ENCODE measurements at regions not wholly inside any gene's neighbourhood (a gene's known extent, or its start where the extent isn't known, plus 50 kb on each side); places are given as distances from the start of the nearest gene placed in this dataset.

DNA sequence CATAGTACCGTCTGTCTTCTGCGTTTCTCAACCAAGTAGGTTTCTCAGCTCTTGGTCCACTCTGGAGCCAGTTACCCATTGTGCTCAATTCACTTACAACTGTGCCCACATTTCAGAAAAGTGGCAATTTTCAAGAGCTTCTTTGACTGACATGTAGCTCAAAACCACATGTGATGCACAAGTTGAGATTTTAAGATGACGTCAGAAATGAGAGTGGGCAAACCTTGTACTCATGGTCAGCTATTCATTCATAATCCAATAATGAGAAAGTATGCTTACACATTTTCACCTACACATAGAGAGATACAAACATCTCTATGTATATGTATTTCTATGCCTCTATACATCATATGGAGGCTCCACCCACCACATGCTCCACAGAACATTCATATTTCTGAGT lies 487.2 kb upstream of the AKR1E2 start:
- Mint-ChIP-seq H3K4me1 (ENCODE audit: low read depth) (peaks cover 14% of the 10 kb centered on the region), H3K27ac (no peak overlapping the region), H3K36me3 (ENCODE audit: low read depth) (peaks cover 6% of the 10 kb centered on the region; the same call in 1 of the 2 replicates), H3K27me3 (ENCODE audit: insufficient read depth) (no peaks in the 10 kb centered on the region), H3K9me3 (no peaks in the 10 kb centered on the region), H3K4me3 (no peak overlapping the region)
- DNase-seq = no peak
- no peak for TF ChIP-seq CTCF (IDR thresholded peaks at IDR 0.05)

DNA sequence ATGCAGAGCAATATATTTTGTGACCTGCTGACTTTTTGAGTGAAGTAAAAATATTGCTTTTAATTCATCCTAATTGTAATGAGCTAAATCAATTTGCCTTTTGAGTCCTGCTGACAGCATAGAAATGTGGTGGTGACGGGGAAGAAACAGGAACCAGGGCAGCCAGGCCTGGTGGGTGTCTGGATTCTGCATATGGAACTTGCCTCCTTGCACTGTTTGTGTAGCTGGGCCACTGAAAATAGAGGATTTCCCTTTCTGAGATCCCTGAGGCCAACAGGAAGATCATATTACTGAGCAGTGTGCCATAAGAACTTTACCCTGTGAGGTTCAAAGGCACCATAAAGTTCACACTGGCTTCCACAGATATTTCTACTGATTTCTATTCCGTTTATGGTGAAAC lies 488.4 kb upstream of the AKR1E2 start:
- Mint-ChIP-seq H3K27me3 (ENCODE audit: insufficient read depth) (no peaks in the 10 kb centered on the region), H3K27ac (no peak overlapping the region), H3K4me1 (ENCODE audit: low read depth) (peaks cover 5% of the 10 kb centered on the region; the same call in 1 of the 2 replicates), H3K36me3 (ENCODE audit: low read depth) (peaks cover 6% of the 10 kb centered on the region; the same call in 1 of the 2 replicates), H3K9me3 (no peaks in the 10 kb centered on the region), H3K4me3 (no peak overlapping the region)
- no peak for DNase-seq
- TF ChIP-seq CTCF (IDR thresholded peaks at IDR 0.05) = no peak

DNA sequence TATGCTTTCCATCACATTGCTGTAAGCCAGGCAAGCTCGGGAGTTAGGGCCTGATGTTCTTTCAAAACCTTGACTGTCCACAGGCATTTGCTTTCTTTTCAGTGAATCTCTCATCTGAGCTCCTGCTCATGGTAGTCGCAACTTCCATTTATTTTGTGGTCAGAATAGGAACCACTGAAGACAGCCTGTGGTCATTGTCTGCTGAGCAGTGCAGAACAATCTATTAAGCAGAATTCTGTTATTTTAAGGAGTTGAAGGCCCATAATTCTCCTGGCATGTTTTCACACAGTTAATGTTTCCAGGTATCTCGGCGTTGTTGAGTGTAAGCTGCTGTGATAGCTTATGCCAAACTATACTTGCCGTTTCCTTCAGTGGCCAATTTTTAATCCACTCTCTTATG lies 491.1 kb upstream of the AKR1E2 start:
- Mint-ChIP-seq H3K27ac (no peak overlapping the region), H3K4me1 (ENCODE audit: low read depth) (no peaks in the 10 kb centered on the region), H3K27me3 (ENCODE audit: insufficient read depth) (no peaks in the 10 kb centered on the region), H3K36me3 (ENCODE audit: low read depth) (no peaks in the 10 kb centered on the region), H3K9me3 (no peaks in the 10 kb centered on the region), H3K4me3 (no peak overlapping the region)
- TF ChIP-seq CTCF (IDR thresholded peaks at IDR 0.05) = no peak
- no peak for DNase-seq

DNA sequence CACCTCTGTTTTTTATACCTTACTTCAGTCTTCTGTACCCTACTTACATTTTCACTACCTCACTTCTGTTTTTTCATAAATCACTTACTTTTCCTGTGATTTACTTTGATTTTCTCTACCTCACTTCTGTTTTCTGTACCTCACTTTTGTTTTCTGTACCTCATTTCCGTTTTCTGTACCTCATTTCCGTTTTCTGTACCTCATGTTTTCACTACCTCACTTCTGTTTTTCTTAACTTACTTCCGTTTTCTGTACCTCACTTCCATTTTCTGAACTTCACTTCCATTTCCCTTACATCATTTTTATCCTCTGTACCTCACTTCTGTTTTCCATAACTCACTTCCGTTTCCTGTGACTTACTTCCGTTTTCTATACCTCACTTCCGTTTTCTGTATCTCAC lies 492.0 kb upstream of the AKR1E2 start:
- H3K27ac Mint-ChIP-seq = no peak overlapping the region
- DNase-seq = no peak
- H3K36me3 Mint-ChIP-seq (ENCODE audit: low read depth) = no peaks in the 10 kb centered on the region
- no peaks in the 10 kb centered on the region for H3K27me3 Mint-ChIP-seq (ENCODE audit: insufficient read depth)
- H3K4me3 Mint-ChIP-seq = no peak overlapping the region
- no peaks in the 10 kb centered on the region for H3K4me1 Mint-ChIP-seq (ENCODE audit: low read depth)
- H3K9me3 Mint-ChIP-seq = no peaks in the 10 kb centered on the region
- no peak for TF ChIP-seq CTCF (IDR thresholded peaks at IDR 0.05)

GRCh38 chr10:4333459-4333894 lies 492.5 kb upstream of the AKR1E2 start:
- no peaks in the 10 kb centered on the region for H3K4me1 Mint-ChIP-seq (ENCODE audit: low read depth)
- no peak overlapping the region for H3K27ac Mint-ChIP-seq
- H3K36me3 Mint-ChIP-seq (ENCODE audit: low read depth) = no peaks in the 10 kb centered on the region
- H3K9me3 Mint-ChIP-seq = no peaks in the 10 kb centered on the region
- no peaks in the 10 kb centered on the region for H3K27me3 Mint-ChIP-seq (ENCODE audit: insufficient read depth)
- DNase-seq = no peak
- H3K4me3 Mint-ChIP-seq = no peak overlapping the region
- TF ChIP-seq CTCF (IDR thresholded peaks at IDR 0.05) = no peak

All from HFFc6 (cell line).